Left colon (tissue), 2 donors: ENCODE measurements at regions not wholly inside any gene's neighbourhood (a gene's known extent, or its start where the extent isn't known, plus 50 kb on each side); places are given as distances from the start of the nearest gene placed in this dataset.

Experiments
- ATAC-seq: fragments of 200-7000 bp; cut with Tn5 transposase; one replicate; pipeline ENCODE4 v1.9.1; 2020; ENCODE audit warnings: mild to moderate bottlenecking, moderate library complexity
- DNase-seq, 2 donors: peaks; one replicate each; pipeline ENCODE4 v3.0.0-alpha.2; 2020
- intact Hi-C, 2 donors: fragments of 100-400 bp; cut with DNase I in 1 of 2; cut with micrococcal nuclease in 1 of 2; formaldehyde crosslinking; loops; one replicate each; pipeline versions ENCODE4 v1.11.2 to v1.14.0; 2022; cut with DNase I, micrococcal nuclease
- donor health status: DM: no; HTN: no; CAD: no.
- donor health status: DM: yes; HTN: yes; CAD: no.

DNA sequence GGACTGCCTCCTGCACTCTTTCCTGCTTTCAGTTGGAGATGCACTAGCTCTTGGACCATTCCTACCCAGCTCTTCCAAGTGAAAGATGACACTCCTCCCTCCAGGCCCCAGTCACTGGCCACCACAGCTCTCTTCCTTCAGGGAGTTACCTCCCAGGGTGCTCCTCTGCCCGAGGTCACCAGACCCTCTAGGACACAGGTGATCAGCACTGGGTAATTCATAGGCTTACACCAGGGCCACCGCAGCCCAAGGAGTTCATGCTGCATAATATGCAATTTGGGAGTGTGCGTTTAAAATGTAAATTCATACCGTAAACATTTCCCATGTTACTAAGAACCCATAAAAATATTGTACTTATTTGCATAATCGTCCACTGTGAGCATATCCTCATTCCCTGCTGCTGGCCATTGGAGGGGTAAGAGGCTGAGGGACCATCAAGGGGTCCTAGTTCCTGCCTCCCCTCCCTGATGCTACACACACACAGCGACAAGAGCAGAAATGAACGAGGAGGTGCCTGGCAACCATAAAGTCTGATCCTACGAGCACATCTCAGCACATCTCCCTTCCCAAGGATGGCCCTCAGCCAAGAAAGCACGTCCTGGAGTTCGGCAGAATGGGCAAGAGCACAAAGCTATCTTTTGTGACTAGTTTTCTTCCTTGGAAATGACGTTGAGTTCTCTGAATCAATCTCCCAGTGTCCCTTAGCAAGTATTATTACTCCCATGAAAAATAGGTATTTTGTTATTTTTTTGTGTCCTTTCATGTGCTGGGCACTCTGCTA, 222.9 kb upstream of the RAB4A start:
- ATAC-seq (no peak), DNase-seq (no peak)
- intact Hi-C loops, result no loop called here

DNA sequence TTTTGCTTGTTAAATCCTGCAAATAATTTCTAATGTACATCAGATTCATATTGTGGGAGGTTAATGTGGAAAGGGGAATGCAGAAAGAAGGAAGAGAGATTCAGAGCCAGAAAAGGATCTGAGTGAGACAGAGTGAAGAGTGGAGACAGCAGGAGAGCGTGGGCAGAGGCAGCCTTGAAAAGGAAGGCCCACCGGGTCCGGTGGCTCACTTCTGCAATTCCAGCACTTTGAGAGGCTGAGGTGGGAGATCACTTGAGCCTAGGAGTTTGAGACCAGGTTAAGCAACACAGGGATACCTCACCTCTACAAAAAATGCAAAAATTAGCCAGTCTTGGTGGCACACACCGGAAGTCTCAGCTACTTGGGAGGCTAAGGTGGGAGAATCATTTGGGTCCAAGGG, 222.0 kb upstream of the RAB4A start:
- ATAC-seq, result no peak
- intact Hi-C loops, result no loop called here
- DNase-seq, result no peak

DNA sequence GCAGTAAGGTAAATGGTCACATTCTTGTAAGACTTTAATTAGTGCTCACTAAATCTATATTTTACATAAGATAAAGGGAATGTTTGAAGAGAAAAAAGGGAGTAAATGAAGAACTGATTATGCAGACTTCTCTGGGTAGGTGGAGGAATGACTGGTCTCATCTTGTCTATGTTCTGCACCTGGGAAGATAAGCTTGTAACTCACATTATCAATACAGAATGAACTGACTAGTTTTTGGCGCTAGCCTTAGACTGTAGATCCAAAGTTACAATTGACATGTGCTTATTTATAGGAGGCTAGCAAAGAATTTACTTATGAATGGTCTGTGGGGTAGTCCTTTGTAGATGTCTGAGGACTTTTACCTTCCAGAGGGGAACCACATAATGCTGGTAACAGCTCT, 214.9 kb upstream of the RAB4A start:
- DNase-seq, result no peak
- no peak for ATAC-seq
- intact Hi-C loops, result no loop called here

DNA sequence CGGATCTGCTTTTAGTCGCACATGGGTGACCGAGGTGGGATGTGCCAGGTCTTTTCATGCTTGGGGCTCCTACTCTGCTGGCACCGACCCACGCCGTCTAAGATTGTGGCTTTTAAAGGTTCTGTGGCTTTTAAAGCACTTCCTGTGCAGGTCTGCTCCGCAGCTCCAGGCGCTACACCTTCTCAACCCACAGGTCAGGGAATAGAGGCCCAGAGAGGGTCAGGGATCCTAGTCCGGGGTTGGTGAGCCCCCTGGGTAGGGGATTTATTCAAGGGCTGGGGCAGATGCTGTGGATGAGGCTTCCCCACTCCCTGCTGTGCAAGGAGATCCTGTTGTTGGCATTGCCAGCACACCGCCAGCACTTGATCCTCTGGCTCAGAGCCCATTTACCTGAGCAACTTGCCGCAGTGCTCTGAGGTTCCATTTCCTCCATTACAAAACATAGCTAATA, 212.8 kb upstream of the RAB4A start:
- ATAC-seq (no peak), DNase-seq (no peak)
- intact Hi-C loops, result no loop called here

DNA sequence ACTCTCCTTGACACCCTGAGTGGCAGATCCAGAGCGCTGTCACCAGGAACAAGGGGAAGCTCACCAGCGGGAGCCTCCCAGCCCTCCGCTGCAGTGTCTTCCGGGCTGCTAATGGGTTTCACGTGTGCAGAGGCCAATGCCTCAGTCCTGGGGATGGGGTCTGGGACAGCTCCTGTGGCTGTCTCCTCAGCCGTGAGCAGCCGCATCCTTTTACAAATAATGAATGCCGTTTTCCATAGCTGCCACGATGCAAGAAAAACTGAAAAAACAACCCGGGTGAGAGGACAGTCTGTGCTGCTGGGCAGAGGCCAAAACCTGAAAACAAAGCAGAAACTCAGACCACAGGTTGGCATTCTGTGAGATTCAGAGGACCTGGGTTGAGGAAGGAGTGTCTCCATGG, 212.2 kb upstream of the RAB4A start:
- no peak for DNase-seq
- intact Hi-C loops, result no loop called here
- ATAC-seq, result no peak

DNA sequence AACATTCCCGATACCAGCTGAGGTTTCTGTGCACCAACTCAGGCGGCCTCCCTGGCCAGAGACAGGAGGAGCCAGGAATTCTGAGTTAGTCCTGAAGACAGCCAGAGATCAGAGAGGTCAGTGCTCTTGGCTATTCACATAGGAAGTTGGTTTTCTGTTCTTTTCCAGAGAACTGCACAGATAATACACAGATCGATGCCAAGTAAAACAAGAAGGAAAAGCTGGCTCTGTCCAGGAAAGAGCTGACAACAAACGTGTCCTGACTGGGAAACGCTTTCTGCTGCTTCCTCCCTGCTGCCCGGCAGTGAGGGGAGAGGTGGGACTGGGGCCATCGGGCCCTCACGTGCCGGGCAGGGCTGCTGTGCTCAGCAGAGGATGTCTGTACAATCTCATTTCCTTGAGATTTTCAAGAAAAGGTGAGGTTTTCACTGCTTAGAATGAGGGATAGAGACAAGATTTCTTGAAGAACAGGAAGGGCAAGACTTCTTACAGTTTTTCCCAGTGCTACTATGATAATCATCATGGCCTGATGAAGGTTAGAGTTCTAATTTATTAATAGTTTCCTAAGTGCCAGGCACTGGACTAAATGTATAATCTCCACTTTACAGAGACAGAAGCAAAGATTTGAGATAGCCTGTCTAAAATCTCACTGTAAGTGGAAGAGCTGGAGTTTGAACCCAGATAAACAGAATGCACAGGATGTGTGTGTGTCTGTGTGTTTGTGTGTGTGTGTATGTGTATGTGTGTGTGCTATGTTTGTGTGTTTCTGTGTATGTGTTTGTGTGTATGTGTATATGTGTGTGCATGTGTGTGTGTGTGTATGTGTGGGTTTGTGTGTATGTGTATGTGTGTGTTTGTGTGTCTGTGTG, 211.0 kb upstream of the RAB4A start:
- ATAC-seq (no peak), DNase-seq (no peak)
- intact Hi-C loops, result no loop called here

DNA sequence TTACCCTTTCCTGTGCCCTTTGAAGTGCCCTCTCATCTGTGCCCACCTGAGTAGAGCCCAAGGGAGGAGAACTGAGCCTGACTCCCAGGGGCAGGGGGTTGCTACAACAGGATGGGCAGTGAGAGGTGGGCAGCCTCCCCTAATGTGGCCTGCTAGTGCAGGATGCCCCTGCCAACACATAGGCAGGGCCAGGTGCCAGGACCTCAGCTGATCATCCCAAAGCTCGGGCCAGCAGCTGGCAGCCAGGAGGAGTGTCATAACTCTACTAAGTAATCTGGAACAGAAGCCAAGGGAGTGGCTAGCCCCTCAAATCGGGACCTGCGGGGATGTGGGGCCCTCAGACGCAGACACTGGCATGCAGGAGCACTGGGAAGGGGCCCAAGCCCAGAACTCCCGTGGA, 208.8 kb upstream of the RAB4A start:
- intact Hi-C loops, result no loop called here
- no peak for DNase-seq
- ATAC-seq, result no peak

DNA sequence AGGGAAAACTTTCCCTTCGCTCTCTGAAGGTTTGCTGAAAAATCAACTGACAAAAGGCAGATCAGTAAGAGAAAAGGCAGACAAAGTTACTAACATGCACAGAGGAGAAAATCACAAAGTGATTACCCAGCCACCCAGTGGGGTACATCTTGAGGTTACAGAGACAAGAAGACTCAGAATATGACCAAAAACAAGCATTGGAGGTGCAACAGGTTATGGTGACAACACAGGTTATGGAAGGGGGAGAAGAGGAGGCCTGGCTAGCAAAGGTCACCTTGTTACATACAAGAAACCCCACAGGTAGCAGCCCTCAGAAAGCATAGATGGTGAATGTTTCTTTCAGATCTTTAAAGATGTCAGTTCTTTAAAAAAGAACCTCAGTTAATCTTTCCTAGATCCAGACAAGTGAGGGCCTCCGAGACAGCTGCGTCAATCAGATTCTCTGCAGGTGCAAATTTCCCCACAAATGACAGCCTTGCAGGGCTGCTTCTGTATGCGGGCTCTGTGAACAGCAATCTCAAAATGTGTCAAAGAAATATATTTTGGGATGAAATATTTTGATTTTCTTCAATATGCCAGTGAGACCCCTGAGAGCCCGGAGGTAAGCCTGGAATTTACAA, 207.6 kb upstream of the RAB4A start:
- ATAC-seq (no peak), DNase-seq (no peak)
- intact Hi-C loops, result no loop called here

DNA sequence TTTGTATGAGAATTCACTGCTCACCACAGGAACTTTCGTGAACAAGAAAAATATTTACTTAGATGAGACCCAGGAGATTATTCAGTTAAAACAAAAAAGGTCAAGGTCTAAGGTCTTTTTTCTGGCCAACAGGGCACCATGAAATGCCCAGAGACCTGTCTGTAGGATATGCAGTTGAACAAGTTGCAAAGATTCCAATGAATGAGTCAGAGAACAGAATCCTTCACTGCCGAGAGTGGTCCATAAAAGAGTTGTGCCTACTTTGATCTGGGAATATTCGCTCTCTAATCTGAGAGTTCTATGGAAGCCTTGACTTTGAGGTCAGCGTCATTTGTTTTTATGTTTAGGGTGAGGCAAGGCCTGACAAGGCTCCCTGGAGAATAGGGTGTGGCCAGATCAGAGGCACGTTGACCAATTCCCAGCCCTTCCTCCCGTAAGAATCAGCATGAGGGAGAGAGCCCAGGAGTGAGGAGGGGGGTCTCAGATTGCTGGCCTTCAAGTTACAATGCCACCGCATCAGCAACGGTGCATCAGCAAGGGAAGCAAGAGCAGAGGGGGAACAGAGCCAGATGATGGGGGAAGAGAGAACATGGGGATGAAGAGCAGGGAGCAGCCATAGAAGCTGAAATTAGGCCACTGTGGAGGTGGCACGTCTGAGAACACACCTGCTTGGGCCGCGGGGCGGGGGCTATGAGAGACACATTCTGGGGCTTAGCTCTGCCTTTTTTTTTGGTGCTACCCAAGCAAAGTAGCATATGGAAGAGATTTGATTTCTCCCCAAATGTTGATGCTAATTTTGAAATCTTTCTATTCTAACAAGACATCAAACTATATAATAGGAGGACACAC, 206.4 kb upstream of the RAB4A start:
- ATAC-seq (peak; percentile 88), DNase-seq (no peak)
- intact Hi-C loops, result no loop called here

DNA sequence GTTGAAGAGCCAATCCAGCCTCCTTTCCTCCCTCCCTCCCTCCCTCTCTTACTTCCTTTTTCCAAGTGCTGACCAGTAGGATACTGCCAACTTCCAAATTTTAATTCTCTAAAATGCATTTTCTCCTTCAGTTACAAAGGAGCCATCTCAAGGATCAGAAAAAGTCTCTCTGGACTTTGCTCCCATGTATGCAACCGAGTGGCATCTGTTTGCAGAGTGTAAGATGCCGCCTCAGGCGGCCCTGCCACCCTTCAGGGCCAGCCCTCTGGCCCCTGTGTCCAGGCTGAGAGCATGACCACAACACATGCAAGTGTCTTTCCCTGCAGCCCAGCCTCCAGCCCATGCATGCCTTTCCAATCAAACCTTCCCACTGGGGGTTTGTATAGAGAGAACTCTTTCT, 205.3 kb upstream of the RAB4A start:
- intact Hi-C loops, result no loop called here
- DNase-seq (no peak), ATAC-seq (peak; percentile 52)

DNA sequence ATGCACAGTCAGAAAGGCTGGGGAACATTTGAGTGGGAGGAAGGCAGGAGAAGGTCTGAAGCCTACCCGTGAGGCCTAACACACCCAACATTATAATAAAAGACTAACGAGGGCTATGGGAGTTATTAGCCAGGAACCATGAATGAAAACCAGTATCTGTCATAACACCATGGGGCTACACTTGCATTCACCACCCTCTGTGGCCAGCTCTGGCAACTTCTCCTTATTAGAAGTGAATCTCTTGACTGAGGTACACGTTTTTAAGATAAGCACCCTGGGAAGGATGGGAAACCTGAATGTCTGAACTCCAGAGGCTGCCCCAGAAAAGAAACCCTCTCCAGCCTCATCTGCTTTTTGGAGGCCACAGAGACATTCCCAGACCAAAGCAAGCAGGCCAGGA, 204.3 kb upstream of the RAB4A start:
- intact Hi-C loops, result no loop called here
- ATAC-seq (no peak), DNase-seq (no peak)

DNA sequence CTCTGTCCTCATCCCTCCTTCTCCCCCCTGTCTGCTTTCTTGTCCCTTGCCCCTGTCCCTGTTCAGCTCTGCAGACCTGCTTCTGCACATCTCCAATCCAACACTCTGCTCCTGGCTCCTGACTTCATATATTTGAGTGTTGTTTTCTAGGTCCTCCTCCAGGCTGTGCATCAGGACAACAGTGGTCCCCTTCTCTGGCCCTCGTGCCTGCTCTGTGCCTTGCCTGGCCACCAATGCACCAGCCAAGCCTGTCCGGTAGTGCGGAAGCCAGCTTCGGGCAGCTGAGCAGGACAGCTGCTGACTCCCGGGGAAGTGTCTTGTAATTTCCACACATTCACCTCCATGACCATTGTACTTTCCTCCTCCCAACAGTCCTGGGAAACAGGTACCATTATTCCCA, 203.4 kb upstream of the RAB4A start:
- ATAC-seq (no peak), DNase-seq (no peak)
- intact Hi-C loops, result no loop called here

DNA sequence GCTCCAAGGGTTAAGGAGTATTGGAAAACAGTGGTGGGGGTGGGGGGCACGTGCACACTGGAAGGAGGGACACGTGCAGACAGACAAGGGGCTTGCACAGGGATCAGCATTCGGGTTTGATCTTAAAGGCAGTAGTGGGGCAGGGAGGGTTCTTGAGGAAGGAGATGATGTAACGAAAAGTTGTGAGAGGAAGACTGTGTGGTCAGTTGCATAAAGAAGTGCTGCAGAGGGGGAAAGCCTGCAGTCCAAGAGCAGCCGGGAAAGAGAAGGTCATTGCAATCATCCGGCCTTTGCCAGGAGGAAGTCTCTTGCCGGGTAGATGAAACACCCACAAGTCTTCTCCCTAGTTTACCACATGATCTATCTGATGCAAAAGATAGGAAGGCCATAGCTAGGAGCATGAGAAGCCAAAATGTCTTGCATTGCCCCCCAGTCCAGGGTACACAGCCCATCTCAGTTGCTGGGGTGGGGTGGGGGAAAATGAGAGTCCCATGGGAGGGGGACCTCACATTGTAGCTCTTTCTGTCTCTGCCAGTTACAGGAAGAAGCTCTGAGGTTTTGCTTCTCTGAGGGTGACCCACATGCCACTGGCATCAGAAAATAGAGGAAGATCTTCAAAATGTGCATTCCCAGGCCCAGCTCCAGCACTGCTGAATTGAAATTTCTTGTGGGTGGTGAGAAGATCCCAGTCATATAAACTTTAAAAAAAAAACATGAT, 202.5 kb upstream of the RAB4A start:
- intact Hi-C loops, result no loop called here
- DNase-seq (no peak), ATAC-seq (no peak)

DNA sequence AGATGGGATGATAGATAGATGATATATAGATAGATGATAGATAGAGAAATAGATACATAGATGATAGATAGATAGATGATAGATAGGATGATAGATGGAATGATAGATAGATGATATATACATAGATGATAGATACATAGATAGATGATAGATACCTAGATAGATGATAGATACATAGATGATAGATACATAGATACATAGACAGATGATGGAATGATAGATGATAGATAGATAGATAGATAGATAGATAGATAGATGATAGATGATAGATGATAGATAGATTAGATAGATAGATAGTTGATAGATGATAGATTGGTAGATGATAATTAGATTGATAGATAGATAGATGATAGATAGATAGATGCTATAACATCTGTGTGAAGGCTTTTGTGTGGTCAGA, 201.7 kb upstream of the RAB4A start:
- no peak for DNase-seq
- ATAC-seq, result no peak
- intact Hi-C loops, result no loop called here

DNA sequence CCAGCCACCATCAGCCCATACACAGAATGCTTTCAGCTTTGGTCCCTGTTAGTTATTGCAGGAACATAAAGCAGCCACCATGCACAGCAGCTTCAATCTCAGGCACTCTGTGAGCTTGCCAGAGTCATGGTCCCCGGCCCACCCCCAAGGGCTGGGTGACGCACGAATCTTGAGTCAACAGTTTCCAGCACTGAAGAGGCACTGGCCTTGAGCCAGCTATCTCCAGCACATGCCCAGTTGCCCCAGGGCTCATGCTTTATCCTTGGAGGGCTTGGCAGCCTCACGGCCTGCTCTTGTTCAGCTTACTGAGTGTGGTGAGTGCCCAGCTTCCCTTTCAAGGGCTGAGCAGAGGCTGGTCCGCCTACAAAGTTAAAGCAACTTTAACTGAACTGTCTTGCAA, 200.7 kb upstream of the RAB4A start:
- intact Hi-C loops, result no loop called here

DNA sequence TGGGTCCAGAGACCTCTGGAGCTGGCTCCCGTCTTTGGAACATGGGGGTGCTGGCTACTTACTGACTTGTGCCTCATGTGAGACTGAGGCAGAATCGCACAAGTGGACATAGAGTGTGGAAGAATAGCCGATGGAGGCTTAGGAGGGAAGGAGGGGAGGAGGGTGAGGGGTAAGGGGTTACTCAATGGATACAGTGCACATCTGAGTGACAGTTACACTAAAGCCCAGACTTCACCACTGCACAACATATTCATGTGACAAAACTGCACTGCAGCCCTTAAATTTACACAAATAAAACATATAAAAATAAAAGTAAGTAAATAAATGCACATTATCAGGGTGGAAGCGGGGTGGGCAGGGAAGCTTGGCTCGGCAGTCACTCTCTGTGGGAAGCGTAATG, 197.7 kb upstream of the RAB4A start:
- no peak for ATAC-seq
- intact Hi-C loops, result no loop called here
- no peak for DNase-seq

More for the DNA sequence above, 200.7 kb upstream of the RAB4A start:
- DNase-seq, result peak; percentile 70 to 85
- ATAC-seq, result peak; percentile 73

DNA sequence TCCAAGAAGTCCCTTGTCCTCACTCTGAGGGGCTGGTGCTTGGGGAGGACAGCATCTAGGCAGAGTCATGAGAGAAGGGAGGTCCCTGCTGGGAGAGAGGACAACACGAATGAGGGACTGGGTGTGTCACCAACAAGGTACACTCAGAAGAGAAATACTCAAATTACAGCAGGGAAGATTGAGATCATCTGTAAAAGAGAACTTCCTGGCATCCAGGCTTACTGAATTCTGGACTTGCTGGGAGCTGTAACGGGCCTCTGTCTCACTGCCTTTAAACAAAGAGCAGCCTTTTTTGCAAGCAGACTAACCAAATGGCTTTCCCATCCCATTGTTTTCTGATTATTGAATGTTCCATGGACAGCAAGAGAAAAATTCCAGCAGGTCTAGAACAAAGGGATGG, 195.7 kb upstream of the RAB4A start:
- DNase-seq, result no peak
- no peak for ATAC-seq
- intact Hi-C loops, result no loop called here

DNA sequence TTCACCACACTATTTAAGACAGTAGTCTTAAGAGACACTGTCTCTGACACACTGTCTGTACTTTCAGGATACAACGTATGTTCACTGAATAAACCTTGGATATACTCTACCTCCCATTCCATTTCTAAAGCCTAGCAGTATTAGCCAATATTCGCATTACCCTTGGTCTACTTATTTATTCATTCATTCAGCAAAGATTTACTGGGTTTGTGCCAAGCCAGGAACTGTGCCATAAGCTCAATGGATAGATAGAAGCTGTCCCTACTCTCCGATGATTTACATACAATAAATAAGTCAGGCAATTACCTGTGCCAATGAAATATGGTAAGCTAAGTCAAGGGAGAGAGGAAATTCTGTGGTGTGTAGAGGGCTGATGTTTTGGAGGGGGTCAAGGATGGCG, 195.2 kb upstream of the RAB4A start:
- ATAC-seq (no peak), DNase-seq (no peak)
- intact Hi-C loops, result no loop called here

DNA sequence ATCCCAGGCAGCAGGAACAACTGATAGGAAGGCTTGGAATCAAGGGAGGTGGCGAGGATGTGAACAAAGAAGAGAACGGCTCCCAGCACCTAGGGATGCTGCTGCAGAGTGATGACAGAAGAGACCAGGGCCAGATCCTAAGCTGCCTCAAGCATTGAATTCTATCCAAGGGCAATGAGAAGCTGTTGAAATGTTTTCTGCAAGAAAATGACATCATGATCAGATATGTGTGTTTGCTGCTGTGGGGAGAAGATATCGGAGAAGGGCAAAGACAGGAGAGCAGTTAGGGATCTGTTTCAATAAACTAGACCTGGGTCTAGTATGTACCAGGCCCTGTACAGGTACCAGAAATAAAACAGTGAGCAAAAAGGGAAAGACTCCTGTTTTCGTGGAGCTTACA, 194.7 kb upstream of the RAB4A start:
- intact Hi-C loops, result no loop called here

More for the DNA sequence above, 194.7 kb upstream of the RAB4A start:
- ATAC-seq (no peak), DNase-seq (no peak)
